ENCODE measurements at regions not wholly inside any gene's neighbourhood (a gene's known extent, or its start where the extent isn't known, plus 50 kb on each side); places are given as distances from the start of the nearest gene placed in this dataset.

DNA sequence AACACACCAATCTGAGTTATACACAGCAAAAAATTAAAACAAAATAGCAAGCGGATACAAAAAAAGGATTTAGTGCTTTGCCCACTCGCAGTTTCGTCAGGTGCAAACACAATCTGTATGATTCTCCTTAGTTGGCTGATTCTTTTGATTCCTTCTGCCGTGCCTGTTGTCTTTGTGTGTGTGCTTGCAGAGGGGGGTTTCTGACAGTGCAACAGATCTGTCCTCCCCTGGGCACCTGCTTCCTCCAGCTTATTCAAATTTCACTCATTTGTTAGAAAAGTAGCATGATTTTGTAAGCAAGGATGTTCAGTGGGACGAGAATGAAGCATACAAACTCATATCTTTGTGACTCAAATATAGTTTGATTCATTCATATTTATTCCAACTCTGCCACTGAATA, 74.0 kb upstream of the NEO1 start:
- H3K9me3 Mint-ChIP-seq, result no peaks in the 10 kb centered on the region
- POLR2A ChIA-PET, result no interaction called here
- TF ChIP-seq ZNF121 (CRISPR knock-in tag; IDR thresholded peaks at IDR 0.05), result no peak
- TF ChIP-seq NR1H2 (CRISPR knock-in tag; IDR thresholded peaks at IDR 0.05), result no peak
- TF ChIP-seq, protein P1, sequence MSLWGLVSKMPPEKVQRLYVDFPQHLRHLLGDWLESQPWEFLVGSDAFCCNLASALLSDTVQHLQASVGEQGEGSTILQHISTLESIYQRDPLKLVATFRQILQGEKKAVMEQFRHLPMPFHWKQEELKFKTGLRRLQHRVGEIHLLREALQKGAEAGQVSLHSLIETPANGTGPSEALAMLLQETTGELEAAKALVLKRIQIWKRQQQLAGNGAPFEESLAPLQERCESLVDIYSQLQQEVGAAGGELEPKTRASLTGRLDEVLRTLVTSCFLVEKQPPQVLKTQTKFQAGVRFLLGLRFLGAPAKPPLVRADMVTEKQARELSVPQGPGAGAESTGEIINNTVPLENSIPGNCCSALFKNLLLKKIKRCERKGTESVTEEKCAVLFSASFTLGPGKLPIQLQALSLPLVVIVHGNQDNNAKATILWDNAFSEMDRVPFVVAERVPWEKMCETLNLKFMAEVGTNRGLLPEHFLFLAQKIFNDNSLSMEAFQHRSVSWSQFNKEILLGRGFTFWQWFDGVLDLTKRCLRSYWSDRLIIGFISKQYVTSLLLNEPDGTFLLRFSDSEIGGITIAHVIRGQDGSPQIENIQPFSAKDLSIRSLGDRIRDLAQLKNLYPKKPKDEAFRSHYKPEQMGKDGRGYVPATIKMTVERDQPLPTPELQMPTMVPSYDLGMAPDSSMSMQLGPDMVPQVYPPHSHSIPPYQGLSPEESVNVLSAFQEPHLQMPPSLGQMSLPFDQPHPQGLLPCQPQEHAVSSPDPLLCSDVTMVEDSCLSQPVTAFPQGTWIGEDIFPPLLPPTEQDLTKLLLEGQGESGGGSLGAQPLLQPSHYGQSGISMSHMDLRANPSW (CRISPR knock-in tag; conservative IDR thresholded peaks at IDR 0.05; ENCODE audit: low read depth), result no peak
- no peak for TF ChIP-seq GTF2I (CRISPR knock-in tag; conservative IDR thresholded peaks at IDR 0.05)
- TF ChIP-seq ZBTB21 (CRISPR knock-in tag; IDR thresholded peaks at IDR 0.05; ENCODE audit: borderline replicate concordance), result no peak
- TF ChIP-seq, protein P2, sequence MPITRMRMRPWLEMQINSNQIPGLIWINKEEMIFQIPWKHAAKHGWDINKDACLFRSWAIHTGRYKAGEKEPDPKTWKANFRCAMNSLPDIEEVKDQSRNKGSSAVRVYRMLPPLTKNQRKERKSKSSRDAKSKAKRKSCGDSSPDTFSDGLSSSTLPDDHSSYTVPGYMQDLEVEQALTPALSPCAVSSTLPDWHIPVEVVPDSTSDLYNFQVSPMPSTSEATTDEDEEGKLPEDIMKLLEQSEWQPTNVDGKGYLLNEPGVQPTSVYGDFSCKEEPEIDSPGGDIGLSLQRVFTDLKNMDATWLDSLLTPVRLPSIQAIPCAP (CRISPR knock-in tag; IDR thresholded peaks at IDR 0.05), result no peak
- no peak for TF ChIP-seq SOX15 (CRISPR knock-in tag; IDR thresholded peaks at IDR 0.05)
- TF ChIP-seq, protein P3, sequence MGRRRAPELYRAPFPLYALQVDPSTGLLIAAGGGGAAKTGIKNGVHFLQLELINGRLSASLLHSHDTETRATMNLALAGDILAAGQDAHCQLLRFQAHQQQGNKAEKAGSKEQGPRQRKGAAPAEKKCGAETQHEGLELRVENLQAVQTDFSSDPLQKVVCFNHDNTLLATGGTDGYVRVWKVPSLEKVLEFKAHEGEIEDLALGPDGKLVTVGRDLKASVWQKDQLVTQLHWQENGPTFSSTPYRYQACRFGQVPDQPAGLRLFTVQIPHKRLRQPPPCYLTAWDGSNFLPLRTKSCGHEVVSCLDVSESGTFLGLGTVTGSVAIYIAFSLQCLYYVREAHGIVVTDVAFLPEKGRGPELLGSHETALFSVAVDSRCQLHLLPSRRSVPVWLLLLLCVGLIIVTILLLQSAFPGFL (CRISPR knock-in tag; IDR thresholded peaks at IDR 0.05; ENCODE audit: borderline replicate concordance), result no peak
- H3K4me1 Mint-ChIP-seq, result 0 out of 2 replicates have a peak, but pooled peaks cover 3% of the 10 kb centered on the region
- ATAC-seq (no peak), DNase-seq (ENCODE audit: low spot score) (no peak)
- peaks cover 10% of the 10 kb centered on the region for H3K27me3 Mint-ChIP-seq (ENCODE audit: low read depth)
- H3K36me3 Mint-ChIP-seq, result no peaks in the 10 kb centered on the region
- no peak overlapping the region for H3K27ac Mint-ChIP-seq
- H3K4me3 Mint-ChIP-seq, result no peak overlapping the region
- CTCF ChIA-PET, result no interaction called here

DNA sequence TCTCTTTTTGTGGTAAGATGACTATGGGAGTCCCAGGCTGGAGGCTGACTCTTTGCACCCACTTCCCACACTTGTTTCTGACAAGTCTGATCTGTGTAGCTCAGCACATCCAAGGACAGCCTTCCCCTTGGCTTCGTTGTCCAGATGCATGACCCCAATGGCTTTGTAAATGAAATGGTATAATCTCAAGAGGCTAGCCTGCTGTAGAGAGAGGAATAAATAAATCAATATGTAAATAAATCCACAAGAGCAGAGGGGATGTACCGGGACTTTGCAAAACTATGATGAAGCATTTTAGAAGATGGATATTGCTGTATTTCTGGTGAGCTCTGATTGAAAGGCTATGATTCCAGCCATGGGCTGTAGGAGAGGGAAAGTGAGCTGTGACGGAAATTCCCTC, 79.9 kb upstream of the NEO1 start:
- Mint-ChIP-seq H3K36me3 (no peaks in the 10 kb centered on the region), H3K4me3 (no peak overlapping the region), H3K9me3 (no peaks in the 10 kb centered on the region), H3K27ac (no peak overlapping the region), H3K4me1 (0 out of 2 replicates have a peak, but pooled peaks cover 2% of the 10 kb centered on the region), H3K27me3 (ENCODE audit: low read depth) (0 out of 2 replicates have a peak, but pooled peaks cover 4% of the 10 kb centered on the region)
- POLR2A ChIA-PET, result no interaction called here
- no peak for DNase-seq (ENCODE audit: low spot score)
- TF ChIP-seq, protein P4, sequence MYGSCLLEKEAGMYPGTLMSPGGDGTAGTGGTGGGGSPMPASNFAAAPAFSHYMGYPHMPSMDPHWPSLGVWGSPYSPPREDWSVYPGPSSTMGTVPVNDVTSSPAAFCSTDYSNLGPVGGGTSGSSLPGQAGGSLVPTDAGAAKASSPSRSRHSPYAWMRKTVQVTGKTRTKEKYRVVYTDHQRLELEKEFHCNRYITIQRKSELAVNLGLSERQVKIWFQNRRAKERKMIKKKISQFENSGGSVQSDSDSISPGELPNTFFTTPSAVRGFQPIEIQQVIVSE (CRISPR knock-in tag; IDR thresholded peaks at IDR 0.05; ENCODE audit: borderline replicate concordance), result no peak
- CTCF ChIA-PET, result no interaction called here
- ATAC-seq, result no peak

DNA sequence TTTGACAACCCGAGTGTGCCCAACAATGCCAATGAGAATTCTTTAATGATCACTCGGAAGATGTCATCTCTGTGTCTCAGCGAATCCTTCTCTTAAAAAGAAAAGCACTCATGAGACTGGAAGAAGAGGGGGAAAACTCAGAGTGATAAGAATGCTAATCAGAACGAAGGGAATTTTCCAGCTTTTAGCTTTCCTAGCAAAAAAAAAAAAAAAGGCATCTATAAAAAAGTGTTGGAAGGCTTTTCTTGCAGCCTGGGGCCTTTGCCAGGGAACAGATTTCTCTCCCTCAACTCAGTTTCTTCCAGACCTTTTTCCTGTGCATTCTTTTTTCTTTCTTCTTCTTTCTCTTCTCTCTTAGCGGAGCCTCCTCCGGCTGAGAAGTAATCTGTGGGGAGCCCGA, 80.5 kb upstream of the NEO1 start:
- H3K27me3 Mint-ChIP-seq (ENCODE audit: low read depth), result 0 out of 2 replicates have a peak, but pooled peaks cover 4% of the 10 kb centered on the region
- H3K36me3 Mint-ChIP-seq, result no peaks in the 10 kb centered on the region
- CTCF ChIA-PET, result interaction anchor here (1.2 kb wide), 1 partner anchor 272 kb away, joined by 5 read pairs; no protein-coding TSS in a partner anchor
- no peak overlapping the region for H3K27ac Mint-ChIP-seq
- no peak for TF ChIP-seq JUN (CRISPR knock-in tag; IDR thresholded peaks at IDR 0.05)
- TF ChIP-seq GABPB1 (CRISPR knock-in tag; IDR thresholded peaks at IDR 0.05), result no peak
- H3K4me1 Mint-ChIP-seq, result 0 out of 2 replicates have a peak, but pooled peaks cover 2% of the 10 kb centered on the region
- POLR2A ChIA-PET, result no interaction called here
- no peaks in the 10 kb centered on the region for H3K9me3 Mint-ChIP-seq
- DNase-seq (ENCODE audit: low spot score) (no peak), ATAC-seq (no peak)
- H3K4me3 Mint-ChIP-seq, result no peak overlapping the region

DNA sequence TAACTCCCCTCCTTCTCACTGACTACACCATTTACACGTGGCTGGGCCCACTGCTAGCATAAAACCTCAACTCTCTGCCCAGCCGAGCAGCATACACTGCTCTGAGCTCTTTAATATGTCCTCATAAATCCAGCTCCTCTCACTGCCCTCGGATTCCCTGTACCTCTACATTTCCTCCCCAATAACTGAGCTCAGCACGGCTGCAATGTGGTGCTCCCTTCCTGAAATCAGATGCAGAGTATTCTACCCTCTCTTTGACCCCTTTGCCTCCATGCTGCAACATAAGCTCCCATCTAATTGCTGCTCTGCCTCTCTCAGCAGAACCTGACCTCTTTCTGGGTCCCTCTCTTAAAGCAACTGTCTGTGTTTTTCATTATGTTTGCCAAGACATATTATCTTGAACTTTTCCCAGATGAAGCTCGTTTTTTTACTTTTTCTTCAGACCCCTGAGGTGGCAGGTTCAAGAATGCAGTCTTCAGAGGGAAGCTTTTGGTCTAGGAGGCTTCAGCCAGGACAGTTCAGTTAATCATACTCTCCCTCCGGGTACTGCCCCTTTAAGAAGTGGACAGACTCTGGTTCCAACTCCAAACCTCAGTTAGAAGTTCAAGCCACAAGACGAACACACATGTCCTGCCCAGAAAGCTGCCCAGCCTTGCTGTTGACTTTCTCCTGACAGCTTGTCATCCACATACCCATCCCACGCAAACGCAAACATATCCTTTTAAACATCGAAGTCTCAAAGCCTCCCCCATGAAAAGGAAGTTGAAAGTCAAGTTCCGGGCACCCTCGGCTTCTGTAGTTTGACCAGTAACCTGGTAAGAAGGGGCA, 81.1 kb upstream of the NEO1 start:
- ATAC-seq, result no peak
- Mint-ChIP-seq H3K27me3 (ENCODE audit: low read depth) (0 out of 2 replicates have a peak, but pooled peaks cover 4% of the 10 kb centered on the region), H3K4me1 (0 out of 2 replicates have a peak, but pooled peaks cover 2% of the 10 kb centered on the region), H3K27ac (no peak overlapping the region), H3K9me3 (no peaks in the 10 kb centered on the region), H3K4me3 (no peak overlapping the region), H3K36me3 (no peaks in the 10 kb centered on the region)
- TF ChIP-seq JUN (CRISPR knock-in tag; IDR thresholded peaks at IDR 0.05), result no peak
- no peak for TF ChIP-seq ZNF138 (CRISPR knock-in tag; conservative IDR thresholded peaks at IDR 0.05)
- TF ChIP-seq SMAD3 (CRISPR knock-in tag; IDR thresholded peaks at IDR 0.05; ENCODE audit: borderline replicate concordance), result no peak
- TF ChIP-seq ZNF416 (CRISPR knock-in tag; IDR thresholded peaks at IDR 0.05), result no peak
- TF ChIP-seq, protein P5, sequence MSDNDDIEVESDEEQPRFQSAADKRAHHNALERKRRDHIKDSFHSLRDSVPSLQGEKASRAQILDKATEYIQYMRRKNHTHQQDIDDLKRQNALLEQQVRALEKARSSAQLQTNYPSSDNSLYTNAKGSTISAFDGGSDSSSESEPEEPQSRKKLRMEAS (CRISPR knock-in tag; IDR thresholded peaks at IDR 0.05), result no peak
- TF ChIP-seq ZNF263 (CRISPR knock-in tag; IDR thresholded peaks at IDR 0.05; ENCODE audit: low read depth), result no peak
- no peak for TF ChIP-seq ESRRA (CRISPR knock-in tag; IDR thresholded peaks at IDR 0.05; ENCODE audit: borderline replicate concordance)
- TF ChIP-seq SMAD4 (CRISPR knock-in tag; IDR thresholded peaks at IDR 0.05), result no peak
- TF ChIP-seq TCF7 (CRISPR knock-in tag; IDR thresholded peaks at IDR 0.05; ENCODE audit: low read depth), result no peak
- no peak for TF ChIP-seq TP53 (CRISPR knock-in tag; IDR thresholded peaks at IDR 0.05)
- CTCF ChIA-PET, result interaction anchor here (1.2 to 1.5 kb wide), 2 partner anchors 136 to 273 kb away, joined by 5 read pairs; no protein-coding TSS in a partner anchor
- POLR2A ChIA-PET, result no interaction called here
- no peak for DNase-seq (ENCODE audit: low spot score)
